ENCODE measurements at regions not wholly inside any gene's neighbourhood (a gene's known extent, or its start where the extent isn't known, plus 50 kb on each side); places are given as distances from the start of the nearest gene placed in this dataset.

GRCh38 chr16:73891129-73891542 lies 405.5 kb upstream of the PSMD7 start:
- POLR2A ChIA-PET = interaction anchor here (0.6 kb wide), 2 partner anchors 35 to 285 kb away, joined by 3 to 4 read pairs; no protein-coding TSS in a partner anchor
- RAD21 ChIA-PET (ENCODE audit: low non-redundant PET in 1 of 2, low total read pairs in 2 of 2, uncharacterized antibody in 2 of 2, unreplicated experiment in 2 of 2) = no interaction called here
- CTCF ChIA-PET = interaction anchor here (2.7 kb wide), 1 partner anchor 13 kb away, joined by 11 read pairs; no protein-coding TSS in a partner anchor
- no peaks in the 10 kb centered on the region for H3K36me3 ChIP-seq (ENCODE audit: control insufficient read depth in 1 of 2, insufficient read depth in 2 of 2, low read length in 2 of 2)
- H3K4me1 ChIP-seq (ENCODE audit: control insufficient read depth in 1 of 2, insufficient read depth in 2 of 2, low read length in 2 of 2) = no peaks in the 10 kb centered on the region
- no peak for ATAC-seq
- no peaks in the 10 kb centered on the region for H3K9me2 ChIP-seq (ENCODE audit: insufficient read depth)
- H3K4me2 ChIP-seq (ENCODE audit: low read length) = no peak overlapping the region
- peaks cover 59% of the 10 kb centered on the region for H3K27me3 ChIP-seq (ENCODE audit: insufficient read depth, low read length)
- no peak overlapping the region for H3K4me3 ChIP-seq (replicated peaks in 1 of 2; ENCODE audit: low read depth in 1 of 2, low read length in 2 of 2)
- no peaks in the 10 kb centered on the region for H4K20me1 ChIP-seq (ENCODE audit: insufficient read depth)
- H2AFZ ChIP-seq (ENCODE audit: low read depth, low read length, poor library complexity, severe bottlenecking) = no peak overlapping the region
- H3K27ac ChIP-seq (ENCODE audit: low read depth, low read length) = no peak overlapping the region
- no TSS peak for BruUV-seq (replicated peaks)
- TF ChIP-seq POLR2AphosphoS5 (IDR thresholded peaks at IDR 0.05; ENCODE audit: low read depth, low read length) (no peak), REST (IDR thresholded peaks at IDR 0.05; ENCODE audit: low read depth) (no peak), CEBPB (IDR thresholded peaks at IDR 0.05; ENCODE audit: low read depth) (no peak), ZFX (IDR thresholded peaks at IDR 0.05) (no peak)
- no peak overlapping the region for H3K9ac ChIP-seq (ENCODE audit: low read length)
- no peaks in the 10 kb centered on the region for H3K9me3 ChIP-seq (ENCODE audit: control insufficient read depth in 1 of 2, insufficient read depth in 1 of 2, low read depth in 1 of 2, low read length in 2 of 2)
- DNase-seq (ENCODE audit: low read depth, low spot score) = no peak
- intact Hi-C loops (cut with micrococcal nuclease) = no loop called here
- H3K79me2 ChIP-seq (ENCODE audit: insufficient read depth, low read length) = no peaks in the 10 kb centered on the region
